ENCODE measurements at regions not wholly inside any gene's neighbourhood (a gene's known extent, or its start where the extent isn't known, plus 50 kb on each side); places are given as distances from the start of the nearest gene placed in this dataset.

DNA sequence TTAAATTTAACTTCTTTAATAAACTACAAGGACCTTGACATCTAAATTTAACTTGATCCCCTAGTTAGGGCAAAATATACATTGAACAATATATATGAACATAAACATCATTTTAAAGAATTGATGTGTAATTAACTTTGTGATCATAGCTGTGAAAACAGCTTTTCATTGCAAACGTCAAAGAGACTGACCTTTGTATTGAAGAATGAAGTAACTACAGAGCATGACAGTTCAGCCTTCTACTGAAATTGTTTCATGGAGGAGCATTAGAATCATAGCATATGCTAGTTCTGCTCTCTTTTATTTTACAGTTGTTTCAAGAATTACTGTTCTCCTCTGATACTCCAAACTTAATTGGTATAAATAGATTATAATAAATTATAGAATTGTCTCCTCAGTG, 123.4 kb upstream of the PRR20A start:
- DNase-seq: no peak

DNA sequence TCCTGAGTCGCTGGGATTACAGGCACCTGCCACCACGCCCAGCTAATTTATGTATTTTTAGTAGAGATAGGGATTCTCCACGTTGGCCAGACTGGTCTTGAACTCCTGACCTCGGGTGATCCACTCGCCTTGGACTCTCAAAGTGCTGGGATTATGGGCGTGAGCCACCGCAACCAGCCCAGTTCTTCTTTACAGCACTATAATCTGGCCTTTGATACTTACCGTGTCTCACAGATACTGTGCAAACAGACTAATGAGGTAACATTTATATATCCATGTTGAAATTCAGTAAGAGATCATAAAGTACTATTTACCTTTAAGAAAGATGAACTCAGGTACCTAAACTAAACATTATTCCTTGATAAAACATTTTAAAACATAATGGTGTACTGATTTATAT, 121.8 kb upstream of the PRR20A start:
- no peak for DNase-seq

DNA sequence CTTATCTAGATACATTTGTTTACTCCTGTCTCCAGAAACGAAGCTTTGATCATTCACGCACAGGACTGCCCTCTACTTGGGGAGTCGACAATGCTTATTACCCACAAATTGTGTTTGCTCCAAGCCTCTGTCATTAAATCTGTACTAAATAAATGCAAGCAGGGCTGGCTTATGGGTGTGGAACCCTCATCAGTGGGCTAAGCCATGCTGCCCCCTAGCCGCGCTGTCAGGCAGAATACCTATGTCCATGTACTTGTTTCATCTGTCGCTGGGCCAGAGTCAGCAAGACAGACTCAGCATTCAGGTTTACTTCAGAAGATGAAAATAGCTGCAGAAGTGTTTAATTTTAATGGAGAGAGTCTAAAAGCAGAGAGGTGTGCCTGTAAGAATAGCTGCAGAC, 110.0 kb upstream of the PRR20A start:
- DNase-seq: no peak

DNA sequence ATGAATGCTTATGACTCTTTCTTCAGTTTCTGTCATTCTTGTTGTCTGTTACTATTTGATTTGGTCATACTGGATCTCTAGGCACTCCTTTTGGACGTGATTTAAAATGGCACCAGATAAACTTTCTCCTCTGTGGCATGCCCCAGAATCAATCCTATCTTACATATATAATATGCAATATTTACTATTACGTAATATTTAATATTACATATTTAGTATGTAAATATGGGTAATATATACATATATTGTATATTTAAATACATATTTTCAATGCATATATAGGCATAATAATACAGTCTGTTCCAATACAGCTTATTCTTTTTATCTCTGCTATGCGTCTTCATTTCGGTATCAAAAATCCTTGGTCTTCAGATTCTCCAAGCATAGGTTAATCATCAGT, 104.4 kb upstream of the PRR20A start:
- no peak for DNase-seq

DNA sequence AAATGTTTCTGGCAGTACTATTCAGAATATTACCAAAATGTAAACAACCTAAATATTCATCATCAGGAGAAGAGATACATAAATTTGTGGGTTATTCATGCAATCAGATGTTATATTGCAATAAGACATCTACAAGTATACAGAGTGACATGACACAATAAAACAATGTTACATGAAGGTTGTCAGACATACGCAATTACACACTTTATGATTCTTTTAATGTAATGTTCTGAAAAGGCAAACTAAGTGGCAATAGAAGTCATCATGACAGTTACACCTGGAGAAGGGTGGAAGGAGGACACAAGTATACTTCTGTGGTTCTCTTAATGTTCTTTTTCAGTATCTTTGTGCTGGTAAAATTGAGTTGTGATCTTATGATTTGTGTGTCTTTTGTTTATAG, 95.8 kb upstream of the PRR20A start:
- no peak for DNase-seq

DNA sequence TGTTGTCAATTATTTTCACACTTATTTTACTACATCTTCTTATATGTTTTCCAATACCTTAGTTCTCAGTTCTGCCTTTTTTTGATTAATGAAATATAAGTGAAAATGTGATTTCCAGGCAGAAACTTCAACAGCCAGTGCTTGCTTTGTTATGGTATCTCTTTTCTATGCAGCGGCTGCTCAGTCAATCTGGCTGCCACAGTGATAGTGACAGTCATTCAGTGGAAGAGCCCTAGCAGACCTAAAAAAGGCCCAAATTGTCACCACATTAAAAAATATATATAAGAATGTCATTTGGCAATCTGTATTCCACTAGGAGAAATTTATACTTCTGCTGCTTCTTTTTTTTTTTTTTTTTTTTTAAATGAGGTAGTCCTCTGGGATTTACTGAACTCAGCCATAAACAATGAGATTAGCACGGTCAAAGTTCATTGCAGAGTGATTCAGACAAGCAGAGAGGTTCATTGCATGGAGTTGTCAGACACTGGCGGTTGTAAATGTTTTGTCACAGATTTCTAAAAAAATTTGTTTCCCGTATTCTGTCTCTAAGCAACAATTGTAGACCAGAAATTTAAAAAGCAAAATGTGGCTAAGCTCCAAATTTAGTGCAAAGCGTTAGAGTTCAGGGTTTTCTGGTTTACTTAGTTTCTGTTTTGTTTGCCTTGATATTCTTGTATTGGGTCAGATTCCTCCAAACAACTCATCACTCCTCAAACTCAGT, 94.7 kb upstream of the PRR20A start:
- no peak for DNase-seq

DNA sequence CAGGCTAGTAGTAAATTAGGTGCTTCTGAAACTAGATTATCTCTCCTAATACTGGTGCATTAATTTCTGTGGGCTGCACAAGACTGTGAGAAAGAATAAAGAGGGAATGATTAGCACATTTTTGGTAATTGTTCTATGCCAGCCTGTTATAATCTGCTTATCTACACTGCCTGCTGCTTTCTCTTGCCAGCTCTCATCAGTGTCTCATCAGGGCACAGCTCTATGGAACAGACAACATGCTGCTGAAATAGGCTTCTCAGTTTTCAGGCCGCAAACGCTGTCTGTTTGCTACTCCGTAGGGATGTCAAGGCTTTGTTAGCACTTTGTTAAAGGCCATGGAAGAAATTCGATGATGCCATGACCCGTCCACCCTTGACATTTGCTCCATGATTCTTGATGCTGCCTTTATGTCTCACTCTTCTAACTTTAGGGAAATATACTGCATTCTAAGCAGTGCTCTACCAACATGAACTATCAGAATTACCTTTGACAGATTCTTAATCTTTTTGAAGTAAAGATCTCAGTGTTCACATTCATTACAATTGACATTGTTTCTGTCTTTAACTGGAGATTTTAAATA, 84.0 kb upstream of the PRR20A start:
- no peak for DNase-seq

DNA sequence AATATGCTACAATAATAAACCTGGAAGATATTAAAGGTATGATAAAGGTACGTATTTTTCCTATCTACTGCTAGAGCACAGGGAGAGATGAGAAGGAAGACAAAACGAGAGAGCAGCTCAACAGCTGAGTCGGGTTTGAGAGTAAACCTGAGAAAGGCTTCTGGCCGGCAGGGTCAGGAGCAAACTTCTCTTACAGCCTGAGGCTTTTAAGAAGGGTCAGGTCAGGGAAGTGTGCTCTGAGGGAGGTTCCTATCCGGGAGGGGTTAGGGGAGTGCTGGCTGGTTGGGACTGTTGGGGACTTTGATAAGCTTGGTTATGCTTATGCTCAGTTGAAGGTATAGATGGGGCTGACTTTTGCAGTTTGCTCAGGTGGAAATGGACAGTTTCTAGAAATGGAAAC, 77.7 kb upstream of the PRR20A start:
- DNase-seq: no peak

DNA sequence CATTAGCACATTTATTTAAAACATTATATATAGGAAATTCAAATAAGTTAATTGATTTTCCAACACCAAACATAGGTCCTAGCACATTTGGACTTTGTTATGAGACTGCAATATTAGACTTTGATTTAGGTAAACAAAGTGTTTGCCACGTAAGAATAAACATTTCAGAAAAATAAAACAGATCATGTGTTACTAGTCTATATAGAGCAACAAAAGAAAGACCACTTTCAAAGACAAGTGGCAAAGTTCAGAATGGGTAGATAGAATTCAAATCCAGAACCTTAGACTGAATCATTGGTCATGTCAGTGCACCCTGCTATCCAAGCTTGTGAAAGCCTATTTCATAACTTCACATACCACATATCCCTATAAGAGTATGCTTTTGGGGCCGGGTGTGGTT, 66.7 kb upstream of the PRR20A start:
- no peak for DNase-seq

DNA sequence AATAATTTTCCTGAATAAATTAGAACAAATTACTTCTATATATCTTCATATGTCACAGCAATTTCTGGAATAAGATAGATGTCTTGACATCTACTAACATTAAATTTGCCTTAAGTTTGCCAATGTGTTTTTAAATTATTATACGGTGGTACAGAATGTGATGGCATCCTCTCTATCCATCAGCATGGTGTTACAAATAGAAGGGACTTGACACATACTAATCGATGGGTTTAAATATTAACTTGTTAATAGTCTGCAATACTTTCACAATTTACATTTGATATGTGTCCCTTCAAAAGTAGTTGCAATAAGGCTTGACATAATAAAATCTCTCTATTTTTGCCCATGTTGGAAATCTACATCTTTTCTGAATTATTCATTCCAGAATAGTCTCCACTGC, 65.1 kb upstream of the PRR20A start:
- DNase-seq: no peak

DNA sequence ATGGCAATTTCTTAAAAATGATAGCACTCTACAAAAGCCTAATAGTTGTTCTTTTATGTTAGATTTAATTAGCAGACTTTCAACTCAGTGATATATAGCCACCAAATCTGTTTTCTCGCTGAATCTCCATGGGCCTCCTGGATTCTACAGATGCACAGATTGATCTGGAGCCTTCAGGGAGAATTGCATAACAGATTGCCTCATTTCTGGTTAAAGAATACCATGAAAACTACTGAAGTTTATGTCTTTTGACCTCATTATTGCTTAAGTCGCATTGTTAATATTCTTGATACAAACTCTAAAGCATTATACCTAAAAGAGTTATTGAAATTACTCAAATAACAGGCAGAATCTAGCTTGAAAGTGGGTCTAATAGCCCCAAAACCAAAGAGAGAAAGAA, 53.7 kb upstream of the PRR20A start:
- DNase-seq: no peak
